GM23338 (cell line): ENCODE measurements at regions not wholly inside any gene's neighbourhood (a gene's known extent, or its start where the extent isn't known, plus 50 kb on each side); places are given as distances from the start of the nearest gene placed in this dataset.

Experiments
- ATAC-seq: fragments of 200-7000 bp; cut with Tn5 transposase; 3 replicates; pipeline ENCODE4 v1.9.1; 2020
- DNase-seq: peaks from one replicate; pipeline ENCODE4 v3.0.0-alpha.2; 2015; ENCODE audit warnings: low spot score
- H2AFZ ChIP-seq: fragments of 200-600 bp; sonication (generic); 2 replicates; pipeline ENCODE4 v1.8.0; 2016; ENCODE audit warnings: antibody characterized with exemption, mild to moderate bottlenecking, moderate library complexity
- H3F3A ChIP-seq: fragments of 200-600 bp; sonication (generic); replicated peaks from 2 replicates; pipeline ENCODE4 v1.8.0; 2017; ENCODE audit warnings: antibody characterized with exemption, mixed run types, low read depth
- H3K27ac ChIP-seq: fragments of 200-600 bp; sonication (generic); 2 replicates; pipeline ENCODE4 v1.6.1; 2016; ENCODE audit warnings: low read depth
- H3K27me3 ChIP-seq: fragments of 200-600 bp; sonication (generic); 2 replicates; pipeline ENCODE4 v1.8.0; 2016; ENCODE audit warnings: mild to moderate bottlenecking, mixed run types, moderate library complexity; ENCODE audit not compliant: insufficient read depth
- H3K36me3 ChIP-seq: fragments of 200-600 bp; sonication (generic); 2 replicates; pipeline ENCODE4 v1.8.0; 2016; ENCODE audit warnings: mild to moderate bottlenecking; ENCODE audit not compliant: insufficient read depth
- H3K4me1 ChIP-seq: fragments of 200-600 bp; sonication (generic); 2 replicates; pipeline ENCODE4 v1.8.0; 2016; ENCODE audit warnings: mild to moderate bottlenecking, moderate library complexity; ENCODE audit not compliant: insufficient read depth
- H3K4me2 ChIP-seq: fragments of 200-600 bp; sonication (generic); 2 replicates; pipeline ENCODE4 v1.7.1; 2017; ENCODE audit warnings: mixed run types
- H3K4me3 ChIP-seq: fragments of 200-600 bp; sonication (generic); 2 replicates; pipeline ENCODE4 v1.6.1; 2016; ENCODE audit warnings: mixed run types
- H3K79me2 ChIP-seq: fragments of 200-600 bp; sonication (generic); replicated peaks from 2 replicates; pipeline ENCODE4 v1.8.0; 2017; ENCODE audit warnings: mild to moderate bottlenecking; ENCODE audit not compliant: insufficient read depth
- H3K9me2 ChIP-seq: fragments of 200-600 bp; sonication (generic); 2 replicates; pipeline ENCODE4 v1.8.0; 2017; ENCODE audit not compliant: insufficient read depth
- H4K20me1 ChIP-seq: fragments of 200-600 bp; sonication (generic); replicated peaks from 2 replicates; pipeline ENCODE4 v1.8.0; 2017; ENCODE audit warnings: mild to moderate bottlenecking; ENCODE audit not compliant: insufficient read depth
- H3K27ac Mint-ChIP-seq: 2 replicates; pipeline ENCODE4 v1.8.0; 2020; ENCODE audit warnings: inconsistent platforms, mild to moderate bottlenecking, moderate library complexity, mixed read lengths
- H3K27me3 Mint-ChIP-seq: 3 replicates; pipeline ENCODE4 v1.8.0; 2022; ENCODE audit warnings: low read depth, mild to moderate bottlenecking, moderate library complexity, mixed read lengths, inconsistent platforms; ENCODE audit not compliant: insufficient read depth, poor library complexity
- H3K36me3 Mint-ChIP-seq: 3 replicates; pipeline ENCODE4 v1.8.0; 2021; ENCODE audit warnings: low read depth, mild to moderate bottlenecking, inconsistent platforms, moderate library complexity, mixed read lengths
- H3K4me1 Mint-ChIP-seq: 3 replicates; pipeline ENCODE4 v1.8.0; 2020; ENCODE audit warnings: mild to moderate bottlenecking, inconsistent platforms, mixed read lengths
- H3K4me3 Mint-ChIP-seq: 3 replicates; pipeline ENCODE4 v1.8.0; 2021; ENCODE audit warnings: moderate library complexity, mild to moderate bottlenecking, inconsistent platforms, mixed read lengths
- H3K9me3 Mint-ChIP-seq: 3 replicates; pipeline ENCODE4 v1.8.0; 2020; ENCODE audit warnings: moderate library complexity, mild to moderate bottlenecking, inconsistent platforms, mixed read lengths
- CREB1 ChIP-seq: fragments of 250-450 bp; sonication (Bioruptor Pico); IDR thresholded peaks from 2 replicates; pipeline ENCODE4 v1.5.0; 2020; ENCODE audit warnings: low read depth, mild to moderate bottlenecking, moderate library complexity
- EZH2 ChIP-seq: fragments of 200-600 bp; sonication (generic); IDR thresholded peaks from one replicate; pipeline ENCODE4 v1.8.0; 2017; ENCODE audit warnings: antibody characterized with exemption, mild to moderate bottlenecking, low read depth; ENCODE audit not compliant: unreplicated experiment
- EZH2phosphoT487 ChIP-seq: fragments of 200-600 bp; sonication (generic); IDR thresholded peaks from one replicate; pipeline ENCODE4 v1.8.1; 2018; ENCODE audit warnings: antibody characterized with exemption; ENCODE audit not compliant: unreplicated experiment
- JUNB ChIP-seq: IDR thresholded peaks from one replicate; pipeline ENCODE4 v1.6.1; 2016; ENCODE audit warnings: antibody characterized with exemption; ENCODE audit not compliant: unreplicated experiment
- NANOG ChIP-seq: IDR thresholded peaks from 2 replicates; pipeline ENCODE4 v1.6.1; 2016; ENCODE audit warnings: antibody characterized with exemption, borderline replicate concordance
- POLR2AphosphoS5 ChIP-seq: IDR thresholded peaks from 2 replicates; pipeline ENCODE4 v1.6.1; 2016; ENCODE audit warnings: antibody characterized with exemption, low read depth
- ZNF114 ChIP-seq: fragments of 250-450 bp; sonication (Bioruptor Pico); IDR thresholded peaks from 2 replicates; pipeline ENCODE4 v1.5.0; 2020; ENCODE audit warnings: mild to moderate bottlenecking, moderate library complexity
- ZNF331 ChIP-seq: fragments of 250-450 bp; sonication (Bioruptor Pico); IDR thresholded peaks from 2 replicates; pipeline ENCODE4 v1.5.0; 2020; ENCODE audit warnings: low read depth, mild to moderate bottlenecking, moderate library complexity
- TF ChIP-seq, protein P1 (sequence below): IDR thresholded peaks from one replicate; pipeline ENCODE4 v1.6.1; 2018; ENCODE audit warnings: antibody characterized with exemption; ENCODE audit not compliant: unreplicated experiment
- TF ChIP-seq, protein P2 (sequence below), 2 experiments: fragments of 200-600 bp in 1 of 2; sonication (generic) in 1 of 2; conservative IDR thresholded peaks; 2 replicates each; pipeline versions ENCODE4 v1.5.1 to v1.6.1; 2016 to 2017; ENCODE audit warnings: antibody characterized with exemption in 2 of 2, low read depth in 2 of 2, mild to moderate bottlenecking in 2 of 2, moderate library complexity in 1 of 2
- TF ChIP-seq, protein P3 (sequence below): fragments of 250-450 bp; sonication (Bioruptor Pico); IDR thresholded peaks from 2 replicates; pipeline ENCODE4 v1.5.0; 2020; ENCODE audit warnings: mild to moderate bottlenecking, moderate library complexity
- TF ChIP-seq, protein P4 (sequence below): IDR thresholded peaks from 2 replicates; pipeline ENCODE4 v1.6.1; 2016; ENCODE audit warnings: antibody characterized with exemption

DNA sequence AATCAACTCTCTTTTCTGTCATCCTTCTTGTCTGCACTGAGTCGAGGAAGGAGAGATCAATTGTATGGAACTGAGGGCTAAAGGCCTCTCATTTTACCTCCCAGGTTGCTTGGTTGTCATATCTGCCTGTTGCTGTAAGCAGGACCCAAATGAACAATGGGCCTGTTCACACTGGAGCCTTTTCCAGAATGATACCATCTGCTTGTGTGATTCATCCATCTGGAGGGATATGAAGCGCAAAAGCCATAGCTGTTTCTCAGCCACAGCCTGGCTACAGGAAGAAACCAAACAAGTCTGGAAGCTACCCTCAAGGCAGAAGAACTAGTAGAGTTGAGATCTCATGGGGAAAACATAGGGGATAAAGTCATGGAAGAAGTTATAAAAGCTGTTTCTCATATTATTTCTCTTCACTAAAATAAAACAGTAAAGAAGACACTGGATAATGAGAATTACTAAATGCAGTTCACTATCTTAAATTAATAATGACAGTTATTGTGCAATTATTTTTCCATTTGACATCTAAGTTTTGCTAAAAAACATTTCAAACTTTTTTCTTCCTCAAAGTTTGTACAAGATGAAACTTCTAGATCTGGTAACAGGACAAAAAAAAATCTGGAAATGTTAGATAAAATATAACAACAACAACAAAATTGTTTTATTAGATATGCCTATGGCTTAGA lies 106.3 kb downstream of the SPTSSA start:
- no peaks in the 10 kb centered on the region for H3K79me2 ChIP-seq
- no peak overlapping the region for H3K27ac ChIP-seq
- no peaks in the 10 kb centered on the region for H3K36me3 Mint-ChIP-seq
- peak overlapping the region; percentile 63; the same call in 1 of the 2 replicates for H2AFZ ChIP-seq
- no peaks in the 10 kb centered on the region for H4K20me1 ChIP-seq
- no peak for DNase-seq
- H3K36me3 ChIP-seq = no peaks in the 10 kb centered on the region
- no peak for ATAC-seq
- no peaks in the 10 kb centered on the region for H3K9me2 ChIP-seq
- no peak overlapping the region for H3K27ac Mint-ChIP-seq
- H3K27me3 Mint-ChIP-seq = peaks cover 2% of the 10 kb centered on the region
- H3K4me3 ChIP-seq = no peak overlapping the region
- H3K27me3 ChIP-seq = no peaks in the 10 kb centered on the region
- H3F3A ChIP-seq = no peaks in the 10 kb centered on the region
- no peaks in the 10 kb centered on the region for H3K9me3 Mint-ChIP-seq
- H3K4me3 Mint-ChIP-seq = no peak overlapping the region
- no peak overlapping the region for H3K4me2 ChIP-seq
- TF ChIP-seq EZH2 (no peak), NANOG (no peak), JUNB (no peak), ZNF114 (CRISPR knock-in tag) (no peak), POLR2AphosphoS5 (no peak), EZH2phosphoT487 (no peak), ZNF331 (CRISPR knock-in tag) (no peak), CREB1 (CRISPR knock-in tag) (no peak)
- TF ChIP-seq, protein P1, sequence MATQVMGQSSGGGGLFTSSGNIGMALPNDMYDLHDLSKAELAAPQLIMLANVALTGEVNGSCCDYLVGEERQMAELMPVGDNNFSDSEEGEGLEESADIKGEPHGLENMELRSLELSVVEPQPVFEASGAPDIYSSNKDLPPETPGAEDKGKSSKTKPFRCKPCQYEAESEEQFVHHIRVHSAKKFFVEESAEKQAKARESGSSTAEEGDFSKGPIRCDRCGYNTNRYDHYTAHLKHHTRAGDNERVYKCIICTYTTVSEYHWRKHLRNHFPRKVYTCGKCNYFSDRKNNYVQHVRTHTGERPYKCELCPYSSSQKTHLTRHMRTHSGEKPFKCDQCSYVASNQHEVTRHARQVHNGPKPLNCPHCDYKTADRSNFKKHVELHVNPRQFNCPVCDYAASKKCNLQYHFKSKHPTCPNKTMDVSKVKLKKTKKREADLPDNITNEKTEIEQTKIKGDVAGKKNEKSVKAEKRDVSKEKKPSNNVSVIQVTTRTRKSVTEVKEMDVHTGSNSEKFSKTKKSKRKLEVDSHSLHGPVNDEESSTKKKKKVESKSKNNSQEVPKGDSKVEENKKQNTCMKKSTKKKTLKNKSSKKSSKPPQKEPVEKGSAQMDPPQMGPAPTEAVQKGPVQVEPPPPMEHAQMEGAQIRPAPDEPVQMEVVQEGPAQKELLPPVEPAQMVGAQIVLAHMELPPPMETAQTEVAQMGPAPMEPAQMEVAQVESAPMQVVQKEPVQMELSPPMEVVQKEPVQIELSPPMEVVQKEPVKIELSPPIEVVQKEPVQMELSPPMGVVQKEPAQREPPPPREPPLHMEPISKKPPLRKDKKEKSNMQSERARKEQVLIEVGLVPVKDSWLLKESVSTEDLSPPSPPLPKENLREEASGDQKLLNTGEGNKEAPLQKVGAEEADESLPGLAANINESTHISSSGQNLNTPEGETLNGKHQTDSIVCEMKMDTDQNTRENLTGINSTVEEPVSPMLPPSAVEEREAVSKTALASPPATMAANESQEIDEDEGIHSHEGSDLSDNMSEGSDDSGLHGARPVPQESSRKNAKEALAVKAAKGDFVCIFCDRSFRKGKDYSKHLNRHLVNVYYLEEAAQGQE = no peak
- TF ChIP-seq, protein P2, sequence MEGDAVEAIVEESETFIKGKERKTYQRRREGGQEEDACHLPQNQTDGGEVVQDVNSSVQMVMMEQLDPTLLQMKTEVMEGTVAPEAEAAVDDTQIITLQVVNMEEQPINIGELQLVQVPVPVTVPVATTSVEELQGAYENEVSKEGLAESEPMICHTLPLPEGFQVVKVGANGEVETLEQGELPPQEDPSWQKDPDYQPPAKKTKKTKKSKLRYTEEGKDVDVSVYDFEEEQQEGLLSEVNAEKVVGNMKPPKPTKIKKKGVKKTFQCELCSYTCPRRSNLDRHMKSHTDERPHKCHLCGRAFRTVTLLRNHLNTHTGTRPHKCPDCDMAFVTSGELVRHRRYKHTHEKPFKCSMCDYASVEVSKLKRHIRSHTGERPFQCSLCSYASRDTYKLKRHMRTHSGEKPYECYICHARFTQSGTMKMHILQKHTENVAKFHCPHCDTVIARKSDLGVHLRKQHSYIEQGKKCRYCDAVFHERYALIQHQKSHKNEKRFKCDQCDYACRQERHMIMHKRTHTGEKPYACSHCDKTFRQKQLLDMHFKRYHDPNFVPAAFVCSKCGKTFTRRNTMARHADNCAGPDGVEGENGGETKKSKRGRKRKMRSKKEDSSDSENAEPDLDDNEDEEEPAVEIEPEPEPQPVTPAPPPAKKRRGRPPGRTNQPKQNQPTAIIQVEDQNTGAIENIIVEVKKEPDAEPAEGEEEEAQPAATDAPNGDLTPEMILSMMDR (conservative IDR thresholded peaks at IDR 0.05; ENCODE audit: low read depth in 2 of 2) = no peak
- TF ChIP-seq, protein P3, sequence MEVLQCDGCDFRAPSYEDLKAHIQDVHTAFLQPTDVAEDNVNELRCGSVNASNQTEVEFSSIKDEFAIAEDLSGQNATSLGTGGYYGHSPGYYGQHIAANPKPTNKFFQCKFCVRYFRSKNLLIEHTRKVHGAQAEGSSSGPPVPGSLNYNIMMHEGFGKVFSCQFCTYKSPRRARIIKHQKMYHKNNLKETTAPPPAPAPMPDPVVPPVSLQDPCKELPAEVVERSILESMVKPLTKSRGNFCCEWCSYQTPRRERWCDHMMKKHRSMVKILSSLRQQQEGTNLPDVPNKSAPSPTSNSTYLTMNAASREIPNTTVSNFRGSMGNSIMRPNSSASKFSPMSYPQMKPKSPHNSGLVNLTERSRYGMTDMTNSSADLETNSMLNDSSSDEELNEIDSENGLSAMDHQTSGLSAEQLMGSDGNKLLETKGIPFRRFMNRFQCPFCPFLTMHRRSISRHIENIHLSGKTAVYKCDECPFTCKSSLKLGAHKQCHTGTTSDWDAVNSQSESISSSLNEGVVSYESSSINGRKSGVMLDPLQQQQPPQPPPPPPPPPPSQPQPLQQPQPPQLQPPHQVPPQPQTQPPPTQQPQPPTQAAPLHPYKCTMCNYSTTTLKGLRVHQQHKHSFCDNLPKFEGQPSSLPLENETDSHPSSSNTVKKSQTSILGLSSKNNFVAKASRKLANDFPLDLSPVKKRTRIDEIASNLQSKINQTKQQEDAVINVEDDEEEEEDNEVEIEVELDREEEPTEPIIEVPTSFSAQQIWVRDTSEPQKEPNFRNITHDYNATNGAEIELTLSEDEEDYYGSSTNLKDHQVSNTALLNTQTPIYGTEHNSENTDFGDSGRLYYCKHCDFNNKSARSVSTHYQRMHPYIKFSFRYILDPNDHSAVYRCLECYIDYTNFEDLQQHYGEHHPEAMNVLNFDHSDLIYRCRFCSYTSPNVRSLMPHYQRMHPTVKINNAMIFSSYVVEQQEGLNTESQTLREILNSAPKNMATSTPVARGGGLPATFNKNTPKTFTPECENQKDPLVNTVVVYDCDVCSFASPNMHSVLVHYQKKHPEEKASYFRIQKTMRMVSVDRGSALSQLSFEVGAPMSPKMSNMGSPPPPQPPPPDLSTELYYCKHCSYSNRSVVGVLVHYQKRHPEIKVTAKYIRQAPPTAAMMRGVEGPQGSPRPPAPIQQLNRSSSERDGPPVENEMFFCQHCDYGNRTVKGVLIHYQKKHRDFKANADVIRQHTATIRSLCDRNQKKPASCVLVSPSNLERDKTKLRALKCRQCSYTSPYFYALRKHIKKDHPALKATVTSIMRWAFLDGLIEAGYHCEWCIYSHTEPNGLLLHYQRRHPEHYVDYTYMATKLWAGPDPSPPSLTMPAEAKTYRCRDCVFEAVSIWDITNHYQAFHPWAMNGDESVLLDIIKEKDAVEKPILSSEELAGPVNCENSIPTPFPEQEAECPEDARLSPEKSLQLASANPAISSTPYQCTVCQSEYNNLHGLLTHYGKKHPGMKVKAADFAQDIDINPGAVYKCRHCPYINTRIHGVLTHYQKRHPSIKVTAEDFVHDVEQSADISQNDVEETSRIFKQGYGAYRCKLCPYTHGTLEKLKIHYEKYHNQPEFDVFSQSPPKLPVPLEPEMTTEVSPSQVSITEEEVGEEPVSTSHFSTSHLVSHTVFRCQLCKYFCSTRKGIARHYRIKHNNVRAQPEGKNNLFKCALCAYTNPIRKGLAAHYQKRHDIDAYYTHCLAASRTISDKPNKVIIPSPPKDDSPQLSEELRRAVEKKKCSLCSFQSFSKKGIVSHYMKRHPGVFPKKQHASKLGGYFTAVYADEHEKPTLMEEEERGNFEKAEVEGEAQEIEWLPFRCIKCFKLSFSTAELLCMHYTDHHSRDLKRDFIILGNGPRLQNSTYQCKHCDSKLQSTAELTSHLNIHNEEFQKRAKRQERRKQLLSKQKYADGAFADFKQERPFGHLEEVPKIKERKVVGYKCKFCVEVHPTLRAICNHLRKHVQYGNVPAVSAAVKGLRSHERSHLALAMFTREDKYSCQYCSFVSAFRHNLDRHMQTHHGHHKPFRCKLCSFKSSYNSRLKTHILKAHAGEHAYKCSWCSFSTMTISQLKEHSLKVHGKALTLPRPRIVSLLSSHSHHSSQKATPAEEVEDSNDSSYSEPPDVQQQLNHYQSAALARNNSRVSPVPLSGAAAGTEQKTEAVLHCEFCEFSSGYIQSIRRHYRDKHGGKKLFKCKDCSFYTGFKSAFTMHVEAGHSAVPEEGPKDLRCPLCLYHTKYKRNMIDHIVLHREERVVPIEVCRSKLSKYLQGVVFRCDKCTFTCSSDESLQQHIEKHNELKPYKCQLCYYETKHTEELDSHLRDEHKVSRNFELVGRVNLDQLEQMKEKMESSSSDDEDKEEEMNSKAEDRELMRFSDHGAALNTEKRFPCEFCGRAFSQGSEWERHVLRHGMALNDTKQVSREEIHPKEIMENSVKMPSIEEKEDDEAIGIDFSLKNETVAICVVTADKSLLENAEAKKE = no peak
- TF ChIP-seq, protein P4, sequence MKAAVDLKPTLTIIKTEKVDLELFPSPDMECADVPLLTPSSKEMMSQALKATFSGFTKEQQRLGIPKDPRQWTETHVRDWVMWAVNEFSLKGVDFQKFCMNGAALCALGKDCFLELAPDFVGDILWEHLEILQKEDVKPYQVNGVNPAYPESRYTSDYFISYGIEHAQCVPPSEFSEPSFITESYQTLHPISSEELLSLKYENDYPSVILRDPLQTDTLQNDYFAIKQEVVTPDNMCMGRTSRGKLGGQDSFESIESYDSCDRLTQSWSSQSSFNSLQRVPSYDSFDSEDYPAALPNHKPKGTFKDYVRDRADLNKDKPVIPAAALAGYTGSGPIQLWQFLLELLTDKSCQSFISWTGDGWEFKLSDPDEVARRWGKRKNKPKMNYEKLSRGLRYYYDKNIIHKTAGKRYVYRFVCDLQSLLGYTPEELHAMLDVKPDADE = no peak
- H3K4me1 ChIP-seq = no peaks in the 10 kb centered on the region
- no peaks in the 10 kb centered on the region for H3K4me1 Mint-ChIP-seq
